Dendritic cell treated with granulocyte-macrophage colony-stimulating factor and Interleukin-4, amounts not matched to agents 40 ng/mL and 50 ng/mL, for 4 days (primary cell): ENCODE measurements at regions not wholly inside any gene's neighbourhood (a gene's known extent, or its start where the extent isn't known, plus 50 kb on each side); places are given as distances from the start of the nearest gene placed in this dataset.

Experiments
- H3K27ac Mint-ChIP-seq: one replicate; pipeline ENCODE4 v1.8.0; 2022; ENCODE audit warnings: mild to moderate bottlenecking, mixed read lengths
- H3K27me3 Mint-ChIP-seq: one replicate; pipeline ENCODE4 v1.8.0; 2022; ENCODE audit warnings: mild to moderate bottlenecking, mixed read lengths
- H3K36me3 Mint-ChIP-seq: one replicate; pipeline ENCODE4 v1.8.0; 2022; ENCODE audit warnings: low read depth, mixed read lengths
- H3K4me1 Mint-ChIP-seq: one replicate; pipeline ENCODE4 v1.8.0; 2022; ENCODE audit warnings: low read depth, mixed read lengths
- H3K4me3 Mint-ChIP-seq: one replicate; pipeline ENCODE4 v1.8.0; 2022; ENCODE audit warnings: mild to moderate bottlenecking, moderate library complexity, mixed read lengths
- H3K9me3 Mint-ChIP-seq: one replicate; pipeline ENCODE4 v1.8.0; 2022; ENCODE audit warnings: mixed read lengths
- intact Hi-C: fragments of 100-400 bp; cut with micrococcal nuclease; formaldehyde crosslinking; loops from one replicate; pipeline ENCODE4 v1.15.0; 2022

GRCh38 chr7:81533426-81533825, 236.4 kb downstream of the HGF start:
- no peaks in the 10 kb centered on the region for H3K9me3 Mint-ChIP-seq
- H3K4me3 Mint-ChIP-seq = no peak overlapping the region
- no peak overlapping the region for H3K27ac Mint-ChIP-seq
- H3K4me1 Mint-ChIP-seq = no peaks in the 10 kb centered on the region
- intact Hi-C loops = no loop called here
- no peaks in the 10 kb centered on the region for H3K36me3 Mint-ChIP-seq
- no peaks in the 10 kb centered on the region for H3K27me3 Mint-ChIP-seq

- H3K27ac Mint-ChIP-seq = no peak overlapping the region
- H3K36me3 Mint-ChIP-seq = no peaks in the 10 kb centered on the region
- no peaks in the 10 kb centered on the region for H3K27me3 Mint-ChIP-seq
- H3K4me1 Mint-ChIP-seq = no peaks in the 10 kb centered on the region
- H3K9me3 Mint-ChIP-seq = no peaks in the 10 kb centered on the region
- intact Hi-C loops = no loop called here
- no peak overlapping the region for H3K4me3 Mint-ChIP-seq
Observed at GRCh38 chr7:81529785-81530184, 240.1 kb downstream of the HGF start.

- intact Hi-C loops = no loop called here
- H3K36me3 Mint-ChIP-seq = no peaks in the 10 kb centered on the region
- H3K27me3 Mint-ChIP-seq = no peaks in the 10 kb centered on the region
- no peak overlapping the region for H3K4me3 Mint-ChIP-seq
- H3K27ac Mint-ChIP-seq = no peak overlapping the region
- no peaks in the 10 kb centered on the region for H3K4me1 Mint-ChIP-seq
- no peaks in the 10 kb centered on the region for H3K9me3 Mint-ChIP-seq
Observed at GRCh38 chr7:81527651-81528050, 242.2 kb downstream of the HGF start.

GRCh38 chr7:81526971-81527370, 242.9 kb downstream of the HGF start:
- Mint-ChIP-seq H3K4me3 (no peak overlapping the region), H3K9me3 (no peaks in the 10 kb centered on the region), H3K27ac (no peak overlapping the region), H3K36me3 (no peaks in the 10 kb centered on the region), H3K4me1 (no peaks in the 10 kb centered on the region), H3K27me3 (no peaks in the 10 kb centered on the region)
- intact Hi-C loops = no loop called here

GRCh38 chr7:81525841-81526240, 244.0 kb downstream of the HGF start:
- H3K27me3 Mint-ChIP-seq = no peaks in the 10 kb centered on the region
- no peaks in the 10 kb centered on the region for H3K4me1 Mint-ChIP-seq
- no peak overlapping the region for H3K4me3 Mint-ChIP-seq
- intact Hi-C loops = no loop called here
- no peak overlapping the region for H3K27ac Mint-ChIP-seq
- H3K36me3 Mint-ChIP-seq = no peaks in the 10 kb centered on the region
- no peaks in the 10 kb centered on the region for H3K9me3 Mint-ChIP-seq

- intact Hi-C loops = no loop called here
- Mint-ChIP-seq H3K9me3 (no peaks in the 10 kb centered on the region), H3K27ac (no peak overlapping the region), H3K4me3 (no peak overlapping the region), H3K36me3 (no peaks in the 10 kb centered on the region), H3K4me1 (no peaks in the 10 kb centered on the region), H3K27me3 (no peaks in the 10 kb centered on the region)
Observed at GRCh38 chr7:81519886-81520285, 250.0 kb downstream of the HGF start.

GRCh38 chr7:81516898-81517297, 252.9 kb downstream of the HGF start:
- Mint-ChIP-seq H3K27ac (no peak overlapping the region), H3K36me3 (no peaks in the 10 kb centered on the region), H3K9me3 (no peaks in the 10 kb centered on the region), H3K4me1 (no peaks in the 10 kb centered on the region), H3K4me3 (no peak overlapping the region), H3K27me3 (no peaks in the 10 kb centered on the region)
- intact Hi-C loops = no loop called here

GRCh38 chr7:81515009-81515408, 254.8 kb downstream of the HGF start:
- intact Hi-C loops = no loop called here

GRCh38 chr7:81514546-81514945, 255.3 kb downstream of the HGF start:
- Mint-ChIP-seq H3K36me3 (no peaks in the 10 kb centered on the region), H3K9me3 (no peaks in the 10 kb centered on the region), H3K4me1 (no peaks in the 10 kb centered on the region)

More at GRCh38 chr7:81515009-81515408, 254.8 kb downstream of the HGF start:
- Mint-ChIP-seq H3K4me1 (no peaks in the 10 kb centered on the region), H3K36me3 (no peaks in the 10 kb centered on the region), H3K27me3 (no peaks in the 10 kb centered on the region), H3K9me3 (no peaks in the 10 kb centered on the region), H3K27ac (no peak overlapping the region), H3K4me3 (no peak overlapping the region)

GRCh38 chr7:81510122-81510521, 259.7 kb downstream of the HGF start:
- Mint-ChIP-seq H3K4me1 (no peaks in the 10 kb centered on the region), H3K9me3 (no peaks in the 10 kb centered on the region), H3K27me3 (no peaks in the 10 kb centered on the region), H3K27ac (no peak overlapping the region), H3K4me3 (no peak overlapping the region), H3K36me3 (no peaks in the 10 kb centered on the region)
- intact Hi-C loops = no loop called here

More at GRCh38 chr7:81514546-81514945, 255.3 kb downstream of the HGF start:
- no peaks in the 10 kb centered on the region for H3K27me3 Mint-ChIP-seq
- H3K4me3 Mint-ChIP-seq = no peak overlapping the region
- intact Hi-C loops = no loop called here
- no peak overlapping the region for H3K27ac Mint-ChIP-seq

- no peaks in the 10 kb centered on the region for H3K36me3 Mint-ChIP-seq
- H3K4me3 Mint-ChIP-seq = no peak overlapping the region
- intact Hi-C loops = no loop called here
- H3K27ac Mint-ChIP-seq = no peak overlapping the region
- no peaks in the 10 kb centered on the region for H3K9me3 Mint-ChIP-seq
- no peaks in the 10 kb centered on the region for H3K4me1 Mint-ChIP-seq
- no peaks in the 10 kb centered on the region for H3K27me3 Mint-ChIP-seq
Observed at GRCh38 chr7:81507221-81507620, 262.6 kb downstream of the HGF start.

GRCh38 chr7:81506609-81507008, 263.2 kb downstream of the HGF start:
- Mint-ChIP-seq H3K4me1 (no peaks in the 10 kb centered on the region), H3K27me3 (no peaks in the 10 kb centered on the region), H3K9me3 (no peaks in the 10 kb centered on the region), H3K4me3 (no peak overlapping the region), H3K36me3 (no peaks in the 10 kb centered on the region), H3K27ac (no peak overlapping the region)
- intact Hi-C loops = no loop called here

GRCh38 chr7:81503771-81504170, 266.1 kb downstream of the HGF start:
- no peaks in the 10 kb centered on the region for H3K36me3 Mint-ChIP-seq

GRCh38 chr7:81503336-81503735, 266.5 kb downstream of the HGF start:
- Mint-ChIP-seq H3K36me3 (no peaks in the 10 kb centered on the region), H3K4me3 (no peak overlapping the region), H3K27me3 (no peaks in the 10 kb centered on the region), H3K27ac (no peak overlapping the region), H3K4me1 (peaks cover 14% of the 10 kb centered on the region), H3K9me3 (no peaks in the 10 kb centered on the region)
- intact Hi-C loops = no loop called here

More at GRCh38 chr7:81503771-81504170, 266.1 kb downstream of the HGF start:
- H3K9me3 Mint-ChIP-seq = no peaks in the 10 kb centered on the region
- peaks cover 14% of the 10 kb centered on the region for H3K4me1 Mint-ChIP-seq
- intact Hi-C loops = no loop called here
- no peaks in the 10 kb centered on the region for H3K27me3 Mint-ChIP-seq
- no peak overlapping the region for H3K27ac Mint-ChIP-seq
- H3K4me3 Mint-ChIP-seq = no peak overlapping the region

- Mint-ChIP-seq H3K9me3 (no peaks in the 10 kb centered on the region), H3K36me3 (no peaks in the 10 kb centered on the region), H3K4me3 (no peak overlapping the region), H3K27me3 (no peaks in the 10 kb centered on the region), H3K4me1 (peaks cover 14% of the 10 kb centered on the region), H3K27ac (no peak overlapping the region)
- intact Hi-C loops = no loop called here
Observed at GRCh38 chr7:81501220-81501619, 268.6 kb downstream of the HGF start.
